HEK293 (cell line): ENCODE measurements at regions not wholly inside any gene's neighbourhood (a gene's known extent, or its start where the extent isn't known, plus 50 kb on each side); places are given as distances from the start of the nearest gene placed in this dataset.
A peak's percentile ranks its signal among the peaks of the same experiment; 100 is the strongest.

Experiments used
- CTCF ChIA-PET: fragments of 350-600 bp; formaldehyde crosslinking; extraction: SDS; loops from one replicate; lab custom pipeline; 2021; ENCODE audit warnings: antibody characterized with exemption; lab: Yijun Ruan, JAX
- POLR2A ChIA-PET: fragments of 300-600 bp; formaldehyde crosslinking; extraction: SDS; loops from one replicate; lab custom pipeline; 2020; ENCODE audit warnings: antibody characterized with exemption, inconsistent platforms; lab: Yijun Ruan, JAX
- H3K27ac ChIP-seq: fragments of 200-500 bp; sonication (Bioruptor generic); 2 replicates; pipeline ENCODE4 v1.5.1; 2014; ENCODE audit warnings: low read depth, low read length, control low read depth, inconsistent platforms; ENCODE audit errors: extremely low read depth
- H3K36me3 ChIP-seq, 2 experiments: fragments of 200-500 bp in 1 of 2; sonication (Bioruptor generic) in 1 of 2; 1 replicate in 1 of 2; 2 replicates in 1 of 2; pipeline ENCODE4 v1.5.1; 2014 to 2017; ENCODE audit warnings: inconsistent platforms in 2 of 2, low read length in 2 of 2; ENCODE audit not compliant: control insufficient read depth in 2 of 2, insufficient read depth in 1 of 2
- H3K4me1 ChIP-seq: fragments of 200-500 bp; sonication (Bioruptor generic); 2 replicates; pipeline ENCODE4 v1.5.1; 2014; ENCODE audit warnings: mild to moderate bottlenecking, low read length, inconsistent platforms; ENCODE audit not compliant: control insufficient read depth, insufficient read depth
- H3K4me3 ChIP-seq: 2 replicates; pipeline ENCODE4 v1.5.1; 2011; ENCODE audit warnings: low read depth, mild to moderate bottlenecking, control low read depth, low read length, moderate library complexity
- H3K9me3 ChIP-seq: fragments of 200-500 bp; sonication (Bioruptor generic); 2 replicates; pipeline ENCODE4 v1.5.1; 2014; ENCODE audit warnings: low read depth, low read length, inconsistent platforms; ENCODE audit not compliant: control insufficient read depth, insufficient read depth
- AEBP2 ChIP-seq: fragments of 450-650 bp; formaldehyde crosslinking; IDR thresholded peaks from 2 replicates; pipeline ENCODE4 v1.5.1; 2016; ENCODE audit warnings: missing biosample characterization, missing genetic modification characterization, borderline replicate concordance
- GLIS2 ChIP-seq: fragments of 450-650 bp; formaldehyde crosslinking; IDR thresholded peaks from 2 replicates; pipeline ENCODE4 v1.5.1; 2016; ENCODE audit warnings: missing biosample characterization, missing genetic modification characterization
- PRDM2 ChIP-seq: fragments of 450-650 bp; formaldehyde crosslinking; IDR thresholded peaks from 2 replicates; pipeline ENCODE4 v1.5.1; 2016; ENCODE audit warnings: missing biosample characterization, missing genetic modification characterization, borderline replicate concordance
- SALL2 ChIP-seq: fragments of 450-650 bp; formaldehyde crosslinking; IDR thresholded peaks from 2 replicates; pipeline ENCODE4 v1.5.0; 2017; ENCODE audit warnings: missing biosample characterization, mild to moderate bottlenecking, missing genetic modification characterization, borderline replicate concordance
- SP3 ChIP-seq: fragments of 450-650 bp; formaldehyde crosslinking; IDR thresholded peaks from 2 replicates; pipeline ENCODE4 v1.5.1; 2016; ENCODE audit warnings: missing biosample characterization, missing genetic modification characterization
- ZBTB21 ChIP-seq: fragments of 450-650 bp; formaldehyde crosslinking; IDR thresholded peaks from 2 replicates; pipeline ENCODE4 v1.5.1; 2017; ENCODE audit warnings: missing biosample characterization, missing genetic modification characterization
- ZBTB44 ChIP-seq: fragments of 450-650 bp; IDR thresholded peaks from 2 replicates; pipeline ENCODE4 v1.5.1; 2018; ENCODE audit warnings: missing biosample characterization, mild to moderate bottlenecking, missing genetic modification characterization
- ZFP3 ChIP-seq: fragments of 450-650 bp; formaldehyde crosslinking; IDR thresholded peaks from 2 replicates; pipeline ENCODE4 v1.5.1; 2016; ENCODE audit warnings: low read depth, missing biosample characterization, missing genetic modification characterization
- ZNF112 ChIP-seq: fragments of 450-650 bp; formaldehyde crosslinking; IDR thresholded peaks from 2 replicates; pipeline ENCODE4 v1.5.0; 2017; ENCODE audit warnings: missing biosample characterization, missing genetic modification characterization
- ZNF18 ChIP-seq: fragments of 450-650 bp; formaldehyde crosslinking; IDR thresholded peaks from 2 replicates; pipeline ENCODE4 v1.5.1; 2016; ENCODE audit warnings: missing biosample characterization, missing genetic modification characterization
- ZNF266 ChIP-seq: fragments of 450-650 bp; formaldehyde crosslinking; IDR thresholded peaks from 2 replicates; pipeline ENCODE4 v1.5.1; 2016; ENCODE audit warnings: missing biosample characterization, missing genetic modification characterization, low read depth
- ZNF311 ChIP-seq: fragments of 450-650 bp; formaldehyde crosslinking; IDR thresholded peaks from 2 replicates; pipeline ENCODE4 v1.5.1; 2017; ENCODE audit warnings: missing biosample characterization, missing genetic modification characterization, borderline replicate concordance
- ZNF335 ChIP-seq: fragments of 450-650 bp; formaldehyde crosslinking; conservative IDR thresholded peaks from 2 replicates; pipeline ENCODE4 v1.5.1; 2016; ENCODE audit warnings: missing biosample characterization, missing genetic modification characterization
- ZNF394 ChIP-seq: fragments of 450-650 bp; formaldehyde crosslinking; IDR thresholded peaks from 2 replicates; pipeline ENCODE4 v1.5.1; 2016; ENCODE audit warnings: missing biosample characterization, missing genetic modification characterization, mild to moderate bottlenecking, moderate library complexity, borderline replicate concordance
- ZNF473 ChIP-seq: fragments of 450-650 bp; formaldehyde crosslinking; IDR thresholded peaks from 2 replicates; pipeline ENCODE4 v1.5.1; 2017; ENCODE audit warnings: missing biosample characterization, missing genetic modification characterization
- ZNF560 ChIP-seq: fragments of 450-650 bp; formaldehyde crosslinking; IDR thresholded peaks from 2 replicates; pipeline ENCODE4 v1.5.1; 2017; ENCODE audit warnings: missing biosample characterization, missing genetic modification characterization, borderline replicate concordance
- ZNF610 ChIP-seq: fragments of 450-650 bp; formaldehyde crosslinking; IDR thresholded peaks from 2 replicates; pipeline ENCODE4 v1.5.1; 2016; ENCODE audit warnings: missing biosample characterization, missing genetic modification characterization, borderline replicate concordance
- ZNF664 ChIP-seq: fragments of 450-650 bp; formaldehyde crosslinking; IDR thresholded peaks from 2 replicates; pipeline ENCODE4 v1.5.1; 2016; ENCODE audit warnings: missing biosample characterization, missing genetic modification characterization
- ZNF76 ChIP-seq: fragments of 450-650 bp; formaldehyde crosslinking; IDR thresholded peaks from 2 replicates; pipeline ENCODE4; 2016; ENCODE audit warnings: low read depth, missing biosample characterization, missing genetic modification characterization, borderline replicate concordance

- Histone ChIP-seq H3K4me3 (no peak overlapping the region), H3K9me3 (no peaks in the 10 kb centered on the region), H3K27ac (no peak overlapping the region), H3K4me1 (peaks cover 18% of the 10 kb centered on the region), H3K36me3 (peaks cover 0 to 8% of the 10 kb centered on the region in 2 experiments; a peak in 1 of 3 replicates)
- CTCF ChIA-PET, result interaction anchor here (0.6 to 1.9 kb wide), 5 partner anchors 12 to 397 kb away, joined by 3 to 5 read pairs (median 3); no protein-coding TSS in a partner anchor
- POLR2A ChIA-PET, result interaction anchor here (1.1 to 6.1 kb wide), 2 partner anchors 16 to 32 kb away, joined by 3 to 27 read pairs; no protein-coding TSS in a partner anchor
- TF ChIP-seq ZNF335 (tag by site-specific recombination) (no peak), PRDM2 (tag by site-specific recombination) (no peak), ZNF473 (no peak), ZNF76 (tag by site-specific recombination) (no peak), ZNF112 (tag by site-specific recombination) (no peak), ZNF18 (no peak), ZNF664 (no peak), ZNF266 (tag by site-specific recombination) (no peak)
- TF ChIP-seq, all 188 proteins: peak for 0
Measured at GRCh38 chr5:174339130-174339529, 293.6 kb downstream of the NSG2 start.

- Histone ChIP-seq H3K4me3 (no peak overlapping the region), H3K36me3 (peaks cover 0 to 8% of the 10 kb centered on the region in 2 experiments; a peak in 1 of 3 replicates), H3K27ac (no peak overlapping the region), H3K4me1 (peaks cover 18% of the 10 kb centered on the region), H3K9me3 (no peaks in the 10 kb centered on the region)
- no peak for TF ChIP-seq ZNF610 (tag by site-specific recombination)
- TF ChIP-seq ZNF394 (tag by site-specific recombination), result no peak
- TF ChIP-seq SALL2 (tag by site-specific recombination), result no peak
- TF ChIP-seq ZNF560 (tag by site-specific recombination), result no peak
- CTCF ChIA-PET, result interaction anchor here (0.6 to 1.9 kb wide), 4 partner anchors 13 to 595 kb away, joined by 3 to 5 read pairs (median 4); no protein-coding TSS in a partner anchor
- POLR2A ChIA-PET, result interaction anchor here (6.1 kb wide), 1 partner anchor 15 kb away, joined by 27 read pairs; no protein-coding TSS in a partner anchor
Measured at GRCh38 chr5:174340226-174340625, 294.7 kb downstream of the NSG2 start.

GRCh38 chr5:174342696-174343095, 297.2 kb downstream of the NSG2 start:
- CTCF ChIA-PET, result interaction anchor here (1.6 kb wide), 1 partner anchor 411 kb away, joined by 4 read pairs; no protein-coding TSS in a partner anchor
- peaks cover 13% of the 10 kb centered on the region for H3K4me1 ChIP-seq
- peaks cover 0 to 8% of the 10 kb centered on the region in 2 experiments; a peak in 1 of 3 replicates for H3K36me3 ChIP-seq
- no peak overlapping the region for H3K4me3 ChIP-seq
- no peak overlapping the region for H3K27ac ChIP-seq
- TF ChIP-seq ZNF311 (tag by site-specific recombination) (no peak), GLIS2 (no peak), ZFP3 (peak; percentile 88), AEBP2 (tag by site-specific recombination) (no peak), ZBTB21 (tag by site-specific recombination) (no peak), SP3 (tag by site-specific recombination) (no peak), ZBTB44 (tag by site-specific recombination) (no peak)
- TF ChIP-seq, all 188 proteins: peak for 1
- POLR2A ChIA-PET, result interaction anchor here (0.6 to 1.0 kb wide), 2 partner anchors 11 to 60 kb away, joined by 3 to 5 read pairs; no protein-coding TSS in a partner anchor
- no peaks in the 10 kb centered on the region for H3K9me3 ChIP-seq
